ENCODE measurements at regions not wholly inside any gene's neighbourhood (a gene's known extent, or its start where the extent isn't known, plus 50 kb on each side); places are given as distances from the start of the nearest gene placed in this dataset.

GRCh38 chr17:77508047-77508715 lies 367.4 kb downstream of the SEC14L1 start (continued):
- TF ChIP-seq KDM4A (IDR thresholded peaks at IDR 0.05; ENCODE audit: low read depth, low read length, severe bottlenecking) (no peak), HDAC2 (IDR thresholded peaks at IDR 0.05; ENCODE audit: borderline replicate concordance in 1 of 2, low read depth in 2 of 2, low read length in 2 of 2) (no peak)
